ENCODE measurements at regions not wholly inside any gene's neighbourhood (a gene's known extent, or its start where the extent isn't known, plus 50 kb on each side); places are given as distances from the start of the nearest gene placed in this dataset.
A peak's percentile ranks its signal among the peaks of the same experiment; 100 is the strongest.

GRCh38 chr4:87738483-87738882 is 60.9 kb upstream of the IBSP start:
- Histone ChIP-seq H3K9me3 (replicated peaks in 1 of 11) (no peaks in the 10 kb centered on the region; a peak in 1 of 22 replicates), H3K27me3 (no peaks in the 10 kb centered on the region), H3K9ac (no peak overlapping the region), H3K4me1 (peaks cover 0 to 30% (median 0%) of the 10 kb centered on the region in 10 experiments; a peak in 4 of 20 replicates), H4K20me1 (no peaks in the 10 kb centered on the region), H3K27ac (no peak overlapping the region), H3K36me3 (no peaks in the 10 kb centered on the region), H3K4me3 (no peak overlapping the region), H3K4me2 (peak overlapping the region in 1 of 11 experiments; percentile 1; a peak in 1 of 22 replicates)
- no peak for TF ChIP-seq Cebpa-rat (IDR thresholded peaks at IDR 0.05)

- H3K9me3 ChIP-seq (replicated peaks in 1 of 11) = peaks cover 0 to 2% (median 0%) of the 10 kb centered on the region in 11 experiments; a peak in 4 of 22 replicates
- H3K4me3 ChIP-seq = no peak overlapping the region
- no peaks in the 10 kb centered on the region for H3K27me3 ChIP-seq
- H3K27ac ChIP-seq = no peak overlapping the region
- no peak overlapping the region for H3K9ac ChIP-seq
- no peak for TF ChIP-seq Cebpa-rat (IDR thresholded peaks at IDR 0.05)
- peaks cover 0 to 32% (median 0%) of the 10 kb centered on the region in 10 experiments; a peak in 4 of 20 replicates for H3K4me1 ChIP-seq
- peak overlapping the region in 1 of 11 experiments; percentile 33; a peak in 3 of 22 replicates for H3K4me2 ChIP-seq
- no peaks in the 10 kb centered on the region for H4K20me1 ChIP-seq
- no peaks in the 10 kb centered on the region for H3K36me3 ChIP-seq
These were observed 59.9 kb upstream of the IBSP start for GRCh38 chr4:87739494-87739893.

GRCh38 chr4:87745064-87745807 is 54.1 kb upstream of the IBSP start:
- no peak overlapping the region for H3K4me2 ChIP-seq
- TF ChIP-seq Cebpa-rat (IDR thresholded peaks at IDR 0.05) = no peak
- no peaks in the 10 kb centered on the region for H3K27me3 ChIP-seq
- no peak overlapping the region for H3K9ac ChIP-seq
- H3K4me3 ChIP-seq = 0 out of 20 replicates have a peak overlapping the region, but pooled peaks of 1 of the 10 experiments have one; percentile 7
- H3K27ac ChIP-seq = no peak overlapping the region
- H3K9me3 ChIP-seq (replicated peaks in 1 of 11) = peaks cover 12 to 20% (median 16%) of the 10 kb centered on the region in 11 experiments
- no peaks in the 10 kb centered on the region for H4K20me1 ChIP-seq
- H3K4me1 ChIP-seq = peaks cover 0 to 14% (median 0%) of the 10 kb centered on the region in 10 experiments; a peak in 3 of 20 replicates
- no peaks in the 10 kb centered on the region; a peak in 2 of 22 replicates for H3K36me3 ChIP-seq

- peaks cover 12 to 20% (median 16%) of the 10 kb centered on the region in 11 experiments for H3K9me3 ChIP-seq (replicated peaks in 1 of 11)
- H3K36me3 ChIP-seq = no peaks in the 10 kb centered on the region; a peak in 2 of 22 replicates
- peaks cover 0 to 9% (median 0%) of the 10 kb centered on the region in 10 experiments; a peak in 3 of 20 replicates for H3K4me1 ChIP-seq
- no peak overlapping the region for H3K27ac ChIP-seq
- no peak for TF ChIP-seq Cebpa-rat (IDR thresholded peaks at IDR 0.05)
- no peak overlapping the region for H3K4me3 ChIP-seq
- no peaks in the 10 kb centered on the region for H4K20me1 ChIP-seq
- no peak overlapping the region for H3K9ac ChIP-seq
- H3K4me2 ChIP-seq = no peak overlapping the region
- no peaks in the 10 kb centered on the region for H3K27me3 ChIP-seq
These were observed 53.4 kb upstream of the IBSP start for GRCh38 chr4:87746001-87746400.
